Fibroblast of skin of right biceps (primary cell): ENCODE measurements at regions not wholly inside any gene's neighbourhood (a gene's known extent, or its start where the extent isn't known, plus 50 kb on each side); places are given as distances from the start of the nearest gene placed in this dataset.

ENCODE experiments used
- DNase-seq: peaks from one replicate; pipeline ENCODE4 v3.0.0-alpha.2; 2013

DNA sequence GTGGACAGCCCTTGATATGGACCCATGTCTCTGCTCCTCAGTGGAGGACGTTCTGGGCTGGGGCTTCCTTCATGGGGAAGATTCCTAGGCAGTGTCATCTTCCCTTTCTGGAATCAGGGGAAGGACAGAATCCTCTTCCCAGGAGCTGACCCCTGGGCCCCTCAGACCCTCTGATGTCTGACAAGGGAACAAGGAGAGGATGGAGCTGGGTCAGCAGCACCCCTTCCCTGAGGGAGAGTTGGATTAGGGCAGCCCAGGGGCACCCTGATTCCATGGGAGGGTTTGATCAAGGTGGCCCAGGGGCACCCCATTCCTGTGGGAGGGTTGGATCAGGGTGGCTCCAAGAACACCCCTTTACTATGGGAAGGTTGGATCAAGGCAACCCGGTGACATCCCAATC lies 86.5 kb downstream of the ACKR3 start:
- no peak for DNase-seq

DNA sequence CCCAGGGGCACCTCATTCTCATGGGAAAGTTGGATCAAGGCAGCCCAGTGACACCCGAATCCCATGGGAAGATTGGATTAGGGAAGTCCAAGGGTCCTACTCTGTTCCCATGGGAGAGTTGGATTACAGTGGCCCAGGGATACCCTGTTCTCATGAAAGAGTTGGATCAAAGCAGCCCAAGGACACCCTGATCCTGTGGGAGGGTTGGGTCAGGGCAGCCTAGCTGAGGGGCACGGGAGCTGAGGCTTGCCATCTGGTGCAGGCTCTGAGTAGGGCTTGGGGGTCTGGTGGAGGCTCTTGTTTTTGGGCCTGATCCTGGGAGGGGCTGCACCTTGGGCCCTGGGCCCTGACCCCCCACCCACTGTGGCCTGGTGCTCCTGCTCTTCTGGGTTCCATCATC lies 87.1 kb downstream of the ACKR3 start:
- DNase-seq = no peak

DNA sequence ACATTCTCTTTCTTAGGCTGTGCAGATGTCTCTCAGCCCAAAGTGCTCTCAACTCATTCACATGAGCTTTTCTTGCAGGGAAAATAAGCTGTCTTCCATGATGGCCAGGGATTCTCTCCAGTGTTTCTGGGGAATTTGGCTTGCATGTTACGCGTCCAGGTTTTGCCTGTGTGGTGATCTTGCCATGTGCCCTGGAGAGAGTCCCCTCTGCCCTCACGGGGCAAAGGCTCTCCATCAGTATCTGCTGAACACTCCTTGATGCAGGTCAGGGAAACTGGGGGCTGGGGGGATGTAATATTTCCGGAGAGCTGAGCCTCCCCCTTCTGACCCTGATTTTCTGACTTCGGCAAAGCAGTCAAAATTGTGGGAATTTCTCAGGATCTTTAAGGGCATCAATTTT lies 87.6 kb downstream of the ACKR3 start:
- DNase-seq = no peak

DNA sequence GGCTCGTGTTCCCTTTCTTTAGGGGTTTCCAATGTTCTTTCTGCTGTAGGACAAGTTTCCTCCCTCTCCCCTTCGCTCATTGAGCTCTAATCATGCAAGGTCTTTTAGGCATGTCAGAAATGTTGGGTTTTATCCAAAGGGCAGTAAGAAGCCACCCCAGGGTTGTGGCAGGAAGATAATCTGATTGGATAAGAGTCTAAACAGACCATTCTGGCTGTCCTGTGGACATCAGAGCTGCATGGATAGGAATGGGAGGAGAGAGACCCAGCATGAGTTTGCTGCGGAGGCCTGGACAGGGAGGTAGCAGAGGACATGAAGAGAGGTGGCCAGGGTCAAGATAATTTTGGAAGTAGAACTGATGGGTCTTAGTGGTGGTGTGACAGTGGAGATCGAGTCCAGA lies 88.2 kb downstream of the ACKR3 start:
- DNase-seq = peak; percentile 35

DNA sequence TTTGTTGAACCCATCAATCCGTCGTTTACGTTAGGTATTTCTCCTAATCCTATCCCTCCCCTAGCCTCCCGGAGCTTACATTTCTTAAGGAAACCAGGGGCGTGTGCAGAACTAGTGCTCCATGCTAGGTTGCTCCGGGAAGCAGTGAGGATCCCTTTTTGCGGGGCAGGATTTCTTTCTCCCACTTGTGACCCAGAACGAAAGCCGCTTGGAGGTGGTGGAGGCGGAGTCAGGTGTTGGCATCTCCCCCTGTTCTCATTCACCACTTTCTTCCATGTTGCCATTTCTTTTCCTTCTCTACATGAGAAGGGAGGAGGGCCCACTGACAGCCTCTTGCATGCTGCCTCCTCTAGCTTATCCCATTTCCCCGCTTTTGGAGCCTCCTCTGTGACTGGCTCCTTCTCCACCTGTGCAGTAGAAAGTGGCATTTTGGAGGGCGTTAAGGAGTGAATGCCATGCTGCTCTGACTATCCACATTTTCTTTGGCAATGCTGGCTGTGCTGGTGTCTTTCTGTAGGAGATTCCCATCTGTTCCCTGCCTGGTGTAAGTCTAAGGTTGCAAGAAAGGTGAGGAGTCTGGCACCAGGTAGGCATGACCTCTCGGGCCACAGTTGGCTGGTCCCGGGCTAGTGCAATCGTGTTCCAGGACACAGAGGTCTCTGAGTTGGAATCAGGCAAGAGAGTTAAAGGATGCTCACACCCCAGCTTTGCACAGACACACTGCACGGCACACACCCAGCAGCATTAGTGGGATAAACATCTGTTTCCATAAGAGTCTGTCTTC lies 89.5 kb downstream of the ACKR3 start:
- DNase-seq = no peak

DNA sequence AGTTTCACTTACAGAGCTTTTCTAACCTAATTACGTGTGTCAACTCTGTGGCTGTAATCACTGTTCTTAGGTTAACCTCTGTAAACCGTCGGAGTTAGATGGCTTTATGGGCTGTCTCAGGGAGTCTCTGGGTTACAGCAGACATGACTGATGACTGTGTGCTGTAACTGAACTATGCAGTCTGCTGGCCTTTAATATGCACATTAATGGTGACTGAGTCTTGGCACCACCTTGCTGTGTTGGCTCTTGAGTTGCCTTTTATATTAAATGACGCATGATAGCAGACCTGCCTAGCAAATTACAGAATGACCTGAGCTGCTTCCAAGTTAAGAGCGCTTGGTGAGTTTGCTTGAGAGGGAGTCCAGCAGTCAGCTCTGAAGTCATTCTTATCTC lies 90.1 kb downstream of the ACKR3 start:
- DNase-seq = peak; percentile 82

DNA sequence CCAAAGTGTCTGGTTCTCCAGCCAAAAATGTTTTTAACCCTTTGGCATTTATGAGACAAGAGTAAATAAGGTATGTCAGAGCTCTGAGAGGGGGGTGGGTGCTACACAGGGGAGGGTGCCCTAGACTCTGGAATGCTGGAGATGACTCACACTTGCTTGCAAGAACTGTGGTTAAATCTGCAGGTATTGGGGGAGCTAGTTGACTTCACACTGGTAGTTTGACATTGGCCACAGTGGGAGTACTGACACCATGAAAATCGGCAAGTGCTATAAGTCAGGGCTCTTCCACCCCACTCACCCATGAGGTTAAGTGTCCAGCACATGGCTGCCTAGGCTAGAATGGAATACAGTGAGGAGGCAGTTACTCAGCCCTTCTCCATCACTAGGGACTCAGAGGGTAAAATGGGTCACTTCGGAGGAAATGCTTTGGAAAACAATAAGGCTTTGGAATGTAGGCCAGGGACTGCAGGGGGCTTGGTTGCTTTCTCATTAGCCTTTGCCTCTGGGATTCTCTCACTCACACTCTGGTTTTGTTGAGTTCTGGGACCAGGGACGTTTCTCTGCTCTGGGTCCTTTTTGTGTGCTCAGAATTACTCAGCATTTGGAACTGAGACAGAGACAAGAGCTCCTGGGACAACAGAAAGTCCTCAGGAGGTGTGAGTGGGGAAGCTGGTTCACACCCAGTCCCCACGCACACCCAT lies 91.6 kb downstream of the ACKR3 start:
- DNase-seq = peak; percentile 87

DNA sequence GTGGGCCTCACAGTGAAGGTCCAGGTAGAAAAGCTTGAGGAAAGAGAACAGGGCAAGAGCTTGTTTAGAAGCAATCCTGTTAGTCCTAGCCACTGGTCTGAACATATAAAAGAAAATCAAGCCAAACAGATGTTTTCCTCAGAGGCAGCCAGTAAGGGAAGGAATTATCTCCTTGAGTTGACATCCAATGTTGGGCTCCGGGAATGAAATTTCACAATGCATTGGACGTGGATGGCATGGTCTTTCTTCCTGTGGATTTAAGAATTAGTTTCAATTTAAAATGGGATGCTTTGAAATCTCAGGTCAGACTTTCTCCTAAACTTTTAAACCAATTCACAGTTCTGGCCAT lies 92.1 kb downstream of the ACKR3 start:
- DNase-seq = no peak

DNA sequence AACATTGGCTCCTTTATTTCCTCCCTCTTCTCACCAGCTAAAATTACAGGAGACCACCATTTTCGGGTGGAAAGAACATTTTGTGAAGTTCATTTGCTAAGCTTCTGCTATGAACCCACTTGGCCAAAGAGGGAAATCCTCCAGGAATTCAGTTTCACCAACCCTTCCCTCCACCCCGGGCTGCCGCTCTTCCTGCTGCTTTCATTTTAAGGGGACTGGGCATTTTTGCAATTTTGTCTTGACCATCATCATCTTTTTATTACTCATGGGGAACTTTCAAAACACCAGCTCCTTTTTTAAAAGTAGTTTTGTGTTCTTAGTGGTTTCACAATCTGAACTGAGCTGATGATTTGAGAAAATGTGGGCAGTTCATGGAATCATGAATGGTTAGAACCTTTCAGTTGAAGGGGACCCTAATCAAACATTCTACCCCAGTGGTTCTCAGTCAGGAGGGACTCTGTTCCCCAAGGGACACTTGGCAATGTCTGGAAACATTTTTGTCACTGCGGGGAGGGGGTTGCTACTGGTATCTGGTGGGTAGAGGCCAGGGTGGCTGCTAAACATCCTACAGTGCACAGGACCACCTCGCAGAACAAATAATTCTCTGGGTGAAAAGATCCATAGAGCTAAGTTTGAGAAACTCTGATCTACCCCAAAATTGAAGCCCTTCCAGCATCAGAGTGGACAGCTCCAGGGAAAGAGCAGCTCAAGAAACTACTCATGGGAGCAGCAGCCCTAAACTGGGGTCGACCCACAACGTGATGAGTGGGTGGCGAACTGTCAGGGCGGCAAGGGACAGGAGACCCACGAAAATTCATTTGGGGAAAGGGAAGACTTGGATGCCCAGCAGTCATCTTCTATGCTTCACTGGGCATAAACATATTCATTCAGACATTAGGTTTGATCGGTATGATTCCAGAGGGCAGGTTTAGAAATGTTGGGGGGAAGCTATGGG lies 92.9 kb downstream of the ACKR3 start:
- DNase-seq = peak; percentile 46

DNA sequence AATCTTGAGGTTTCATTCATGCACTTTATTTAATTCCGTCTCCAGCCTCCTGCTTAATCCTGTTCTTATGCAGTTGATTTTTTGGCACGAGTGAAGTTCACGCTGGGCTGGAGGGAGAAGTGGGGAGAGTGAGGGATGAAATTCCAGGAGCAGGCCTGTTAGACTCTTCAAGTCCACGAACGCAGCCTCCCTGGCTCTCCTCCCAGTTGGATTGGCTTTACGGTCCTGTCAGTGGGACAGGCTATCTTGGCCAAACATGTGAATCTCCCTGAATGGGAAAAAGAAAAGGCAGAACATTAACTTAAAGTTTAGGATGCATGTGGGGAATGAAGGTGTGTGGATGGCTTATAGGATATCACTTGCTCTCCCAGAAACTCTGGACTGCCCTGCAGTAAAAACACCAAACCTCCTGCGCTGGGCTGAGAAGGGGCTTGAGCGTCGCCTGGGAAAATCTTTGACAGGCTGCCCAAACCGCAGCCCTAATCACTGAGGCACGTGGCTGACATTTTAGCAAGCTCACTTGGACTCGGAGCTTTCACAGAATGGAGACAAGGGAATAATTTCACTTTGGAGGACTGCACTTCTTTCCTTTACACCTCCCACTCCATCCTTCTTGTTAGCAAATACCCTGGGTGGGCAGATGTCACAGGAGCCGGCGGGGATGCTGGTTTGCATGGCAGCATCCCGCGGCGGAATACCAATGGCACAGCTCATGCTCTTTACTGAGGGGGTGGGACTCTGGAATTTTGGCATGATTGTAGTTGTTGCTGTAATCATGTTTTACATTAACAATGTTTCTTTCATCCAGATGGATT lies 93.9 kb downstream of the ACKR3 start:
- peak; percentile 91 for DNase-seq

DNA sequence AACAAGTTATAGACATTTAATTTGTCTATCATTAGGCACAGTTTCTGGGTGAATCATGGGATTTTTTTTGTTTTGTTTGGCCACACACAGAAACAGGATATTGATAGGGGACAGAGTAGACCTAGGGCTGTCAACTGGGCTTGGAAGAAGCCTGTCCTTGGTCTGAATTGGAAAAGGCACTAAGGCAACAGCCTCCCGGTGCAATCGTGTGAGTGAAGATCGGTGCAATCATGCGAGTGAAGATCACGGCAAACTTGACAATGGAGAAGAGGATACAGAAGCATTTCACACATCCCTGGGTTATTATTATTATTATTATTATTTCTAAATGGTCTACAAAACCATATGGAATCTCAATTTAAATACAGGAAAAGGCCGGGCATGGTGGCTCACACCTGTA lies 94.5 kb downstream of the ACKR3 start:
- DNase-seq = no peak

DNA sequence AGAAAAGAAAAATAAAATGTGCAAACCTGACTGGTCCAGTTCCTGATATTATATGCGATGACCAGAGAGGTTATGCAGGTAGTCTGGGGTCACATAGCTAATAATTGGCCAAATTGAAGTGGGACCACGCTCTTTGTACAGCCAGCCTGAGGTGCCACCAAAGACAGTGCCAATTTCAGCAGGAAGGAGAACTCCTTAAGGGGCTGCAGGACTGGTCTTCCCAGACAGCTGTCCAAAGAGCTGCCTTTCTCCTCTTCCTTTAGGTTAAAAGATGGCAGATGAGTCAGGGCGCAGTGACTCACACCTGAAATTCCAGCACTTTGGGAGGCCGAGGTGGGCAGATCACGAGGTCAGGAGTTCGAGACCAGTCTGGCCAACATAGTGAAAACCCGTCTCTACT lies 95.5 kb downstream of the ACKR3 start:
- DNase-seq = peak; percentile 44

DNA sequence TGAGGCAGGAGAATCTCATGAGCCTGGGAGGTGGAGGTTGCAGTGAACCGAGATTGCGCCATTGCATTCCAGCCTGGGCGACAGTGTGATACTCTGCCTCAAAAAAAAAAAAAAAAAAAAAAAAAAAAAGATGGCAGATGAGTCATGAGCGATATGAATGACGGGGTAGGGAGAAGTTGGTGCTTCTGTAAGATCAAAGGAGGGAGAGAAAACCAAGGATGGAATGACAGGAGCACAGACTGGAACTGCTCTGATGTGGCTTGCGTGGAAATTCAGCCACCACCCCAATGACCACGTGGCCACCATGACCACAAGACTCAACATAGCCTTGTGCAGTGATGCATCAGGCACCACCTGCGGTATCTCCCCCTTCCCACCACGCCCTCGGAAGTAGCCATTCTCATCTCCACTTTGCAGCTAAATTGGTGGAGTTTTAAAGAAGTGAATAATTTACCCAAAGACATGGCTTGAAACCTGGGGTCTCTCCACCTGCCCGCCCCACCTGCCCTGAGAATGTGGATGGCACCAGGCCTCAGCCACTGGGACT lies 96.0 kb downstream of the ACKR3 start:
- DNase-seq = peak; percentile 62

DNA sequence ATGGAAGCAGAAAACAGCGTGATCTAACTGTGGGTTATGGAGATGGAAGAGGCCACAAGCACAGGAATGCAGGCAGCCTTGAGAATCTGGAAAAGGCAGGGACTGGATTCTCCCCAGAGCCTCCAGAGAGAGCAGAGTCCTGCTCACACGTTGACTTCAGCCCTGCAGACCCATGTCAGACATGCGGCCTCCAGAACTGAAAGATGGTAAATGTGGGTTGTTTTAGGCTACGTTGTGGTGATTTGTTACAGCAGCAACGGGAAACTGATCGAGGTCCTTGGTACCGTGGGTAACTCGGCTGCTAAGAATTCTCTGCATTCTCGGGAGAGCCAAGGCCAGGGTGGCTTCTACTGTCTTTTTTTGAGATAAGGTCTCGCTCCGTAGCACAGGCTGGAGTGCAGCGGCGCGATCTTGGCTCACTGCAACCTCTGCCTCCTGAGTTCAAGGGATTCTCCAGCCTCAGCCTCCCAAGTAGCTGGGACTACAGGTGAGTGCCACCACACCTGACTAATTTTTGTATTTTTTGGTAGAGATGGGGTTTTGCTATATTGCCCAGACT lies 97.1 kb downstream of the ACKR3 start:
- no peak for DNase-seq

DNA sequence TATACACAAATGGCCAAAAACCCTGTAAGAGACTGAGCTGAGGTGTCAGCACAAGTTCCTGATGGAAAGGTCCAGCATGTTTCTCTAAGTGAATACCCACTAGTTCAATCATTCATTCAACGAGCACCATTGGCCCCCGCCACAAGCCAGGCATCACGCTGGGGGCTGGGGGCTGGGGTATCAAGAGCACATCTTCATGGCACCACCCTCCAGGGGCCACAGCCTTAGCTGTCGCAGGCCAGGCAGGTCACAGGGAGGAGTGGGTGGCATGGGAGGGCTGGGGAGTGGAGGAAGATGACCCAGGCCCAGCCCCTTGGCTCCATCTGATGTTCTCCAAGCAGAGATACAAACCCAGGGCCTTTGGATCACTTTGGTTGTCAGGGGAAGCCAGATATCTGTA lies 97.9 kb downstream of the ACKR3 start:
- no peak for DNase-seq

DNA sequence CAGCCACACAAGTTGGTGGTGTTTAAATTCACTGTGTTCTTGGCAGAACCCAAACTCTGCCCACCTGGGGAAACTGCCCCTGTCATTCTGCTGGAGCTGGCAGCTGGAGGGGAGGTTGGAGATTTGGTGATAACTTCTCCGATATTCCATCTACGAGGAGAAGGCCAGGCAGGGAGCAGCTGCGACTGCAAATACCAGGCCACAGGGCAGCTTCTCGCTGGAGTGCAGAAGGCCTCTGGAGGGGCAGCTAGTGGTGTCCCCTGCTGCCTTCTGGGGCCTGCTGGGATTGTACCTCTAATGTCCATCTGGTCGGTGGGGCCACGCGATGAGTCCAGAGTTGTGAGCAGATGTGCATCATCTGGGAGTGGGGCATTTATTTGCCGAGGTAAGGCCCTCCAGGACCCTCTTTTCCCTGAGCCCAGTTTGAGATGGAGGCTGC lies 98.9 kb downstream of the ACKR3 start:
- DNase-seq = no peak

DNA sequence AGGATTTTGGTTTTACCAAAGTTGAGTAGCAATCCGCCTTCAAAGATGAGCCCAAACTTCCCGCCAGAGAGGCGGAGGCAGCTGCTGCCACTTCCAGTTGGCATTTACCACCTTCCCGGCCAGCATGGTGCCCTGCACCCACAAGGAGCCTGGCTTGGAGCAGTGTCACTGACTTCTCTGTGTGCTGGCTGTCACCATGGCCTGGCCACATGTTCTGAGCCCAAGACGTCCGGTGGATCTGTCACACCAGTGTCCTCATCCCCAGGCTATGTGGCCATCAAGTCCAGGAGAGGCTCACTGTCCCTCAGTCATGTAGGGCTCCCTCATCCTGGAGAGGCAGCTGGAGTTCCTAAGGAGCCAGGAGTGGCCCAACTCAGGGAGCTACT lies 100.6 kb downstream of the ACKR3 start:
- no peak for DNase-seq

DNA sequence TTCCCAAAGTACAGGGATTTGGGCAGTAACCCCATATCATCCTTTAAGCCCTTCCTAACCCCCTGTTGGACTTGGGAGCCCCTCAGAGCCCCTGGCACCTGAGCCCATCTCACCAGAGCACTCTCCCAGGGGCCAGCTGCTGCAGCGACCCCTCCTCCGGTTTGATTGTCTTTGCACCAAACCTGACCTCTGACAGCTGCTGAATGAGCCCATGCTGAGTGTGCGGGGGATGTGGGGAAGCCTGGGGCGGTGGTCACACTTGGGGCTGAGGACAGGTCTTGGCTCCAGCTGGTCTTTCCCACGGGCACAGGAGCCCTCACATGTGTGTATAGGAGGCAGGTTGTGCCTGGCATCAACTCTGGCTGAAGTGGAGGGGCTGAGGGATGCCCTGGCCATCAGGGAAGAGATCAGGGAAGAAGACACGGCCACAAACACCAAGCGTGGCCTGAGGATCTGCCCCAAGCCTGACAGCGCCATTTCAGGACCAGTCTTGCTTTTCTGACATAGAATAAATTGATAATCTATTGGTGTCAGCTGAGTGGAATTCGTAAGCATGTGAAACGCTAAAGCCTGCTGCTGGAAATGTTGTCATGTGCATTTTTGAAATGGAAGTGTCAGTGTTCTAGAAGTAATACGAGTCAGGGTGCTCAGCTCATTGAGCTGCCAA lies 102.4 kb downstream of the ACKR3 start:
- no peak for DNase-seq

DNA sequence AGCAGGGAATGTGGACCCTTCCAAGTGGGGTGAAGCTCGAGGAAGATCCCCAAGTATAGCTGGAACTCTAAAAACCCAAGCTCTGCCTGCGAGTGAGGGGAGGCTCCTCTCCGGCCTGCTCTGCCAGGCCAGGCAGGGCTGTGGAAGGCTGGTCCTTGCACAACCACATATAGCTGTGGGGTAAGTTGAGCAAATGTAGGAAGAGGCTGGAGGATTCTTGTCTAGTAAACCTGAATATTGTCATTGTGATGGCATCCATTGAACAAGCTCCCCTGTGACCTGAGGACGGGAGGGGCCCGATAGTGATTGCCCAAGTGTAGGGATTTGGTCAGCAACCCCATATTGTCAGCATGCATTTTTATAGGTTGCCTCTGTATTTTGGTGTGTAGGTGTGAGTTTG lies 103.0 kb downstream of the ACKR3 start:
- DNase-seq = no peak

DNA sequence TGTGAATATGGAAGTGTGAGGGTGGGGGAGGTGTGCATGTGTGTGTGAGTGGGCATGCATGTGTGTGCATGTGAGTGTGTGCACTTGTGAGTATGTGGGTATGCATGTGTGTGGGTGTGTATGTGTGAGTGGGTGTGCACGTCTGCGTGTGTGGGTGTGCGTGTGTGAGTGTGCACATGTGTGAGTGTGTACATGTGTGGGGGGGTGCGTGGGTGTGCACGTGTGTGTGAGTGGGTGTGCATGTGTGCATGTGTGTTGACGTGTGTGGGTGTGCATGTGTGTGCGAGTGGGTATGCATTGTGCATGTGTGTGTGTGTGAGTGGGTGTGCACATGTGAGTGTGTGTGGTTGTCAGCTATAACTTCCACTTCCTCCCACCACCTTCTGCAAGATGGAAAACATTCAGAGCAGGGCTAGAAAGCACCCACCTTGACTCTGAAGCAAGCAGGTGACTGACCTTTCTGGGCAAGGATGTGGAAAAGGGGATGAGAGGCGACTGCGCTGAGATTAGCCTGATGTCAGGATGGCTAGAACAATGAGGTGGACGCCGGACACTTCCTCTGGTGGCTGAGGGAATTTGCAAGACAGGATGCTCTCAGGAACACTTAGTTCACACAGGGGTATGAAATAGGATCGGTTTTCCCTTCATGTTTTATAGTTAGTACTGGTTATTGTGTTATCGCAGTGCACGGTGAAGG lies 103.6 kb downstream of the ACKR3 start:
- DNase-seq = no peak

DNA sequence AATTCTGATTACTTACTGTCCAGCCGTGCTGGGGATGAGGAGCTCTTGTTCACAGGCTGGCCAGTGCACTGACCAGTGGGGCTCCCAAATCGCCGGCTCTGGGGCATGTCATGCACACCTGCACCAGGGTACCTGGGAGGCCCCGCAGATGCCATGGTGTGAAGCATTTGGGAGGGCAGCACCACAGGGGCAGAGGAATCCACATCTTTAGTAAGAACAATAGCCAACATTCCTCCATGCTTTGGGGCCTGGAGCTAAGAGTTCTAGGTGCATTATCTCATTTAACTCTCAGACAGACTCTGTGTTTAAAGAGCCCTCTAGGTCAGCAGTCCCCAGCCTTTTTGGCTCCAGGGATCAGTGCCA lies 104.2 kb downstream of the ACKR3 start:
- no peak for DNase-seq
